ENCODE measurements at regions not wholly inside any gene's neighbourhood (a gene's known extent, or its start where the extent isn't known, plus 50 kb on each side); places are given as distances from the start of the nearest gene placed in this dataset.

- 43 to 49% (median 46%) methylated on average over 10 of the region's 10 CpGs for WGBS, 4 donors
- intact Hi-C loops (cut with DNase I) = loop anchor here in 2 of 10 donors (10.0 kb wide), 2 partner anchors 179 to 239 kb away; no protein-coding TSS in a partner anchor
- Histone ChIP-seq H3K27me3 (no peaks in the 10 kb centered on the region), H3K9me3 (no peaks in the 10 kb centered on the region), H3K36me3 (no peaks in the 10 kb centered on the region), H3K27ac (peak overlapping the region in 7 of 12 donors; percentile 10 to 73 (median 50)), H3K4me1 (peaks cover 0 to 35% (median 27%) of the 10 kb centered on the region in 12 donors), H3K4me3 (no peak overlapping the region)
- TF ChIP-seq CTCF (IDR thresholded peaks at IDR 0.05) (no peak), POLR2A (IDR thresholded peaks at IDR 0.05) (no peak)
- peak in 1 of 4 donors; percentile 61 for ATAC-seq
- no peak for DNase-seq
Observed at GRCh38 chr9:81375187-81376100, 313.9 kb downstream of the TLE1 start.

- Histone ChIP-seq H3K27me3 (no peaks in the 10 kb centered on the region), H3K36me3 (no peaks in the 10 kb centered on the region), H3K4me3 (no peak overlapping the region), H3K27ac (peak overlapping the region in 7 of 12 donors; percentile 13 to 73 (median 50)), H3K9me3 (no peaks in the 10 kb centered on the region), H3K4me1 (peaks cover 0 to 35% (median 27%) of the 10 kb centered on the region in 12 donors)
- peak in 3 of 4 donors; percentile 48 to 52 (median 49) for ATAC-seq
- peak in 3 of 5 donors; percentile 34 to 49 (median 36) for DNase-seq
- 55 to 63% (median 57%) methylated on average over 4 of the region's 4 CpGs for WGBS, 4 donors
- TF ChIP-seq CTCF (IDR thresholded peaks at IDR 0.05) = no peak
- TF ChIP-seq POLR2A (IDR thresholded peaks at IDR 0.05) = no peak
- intact Hi-C loops (cut with DNase I) = loop anchor here in 3 of 10 donors (5.0 to 10.0 kb wide), 3 partner anchors 180 to 240 kb away; no protein-coding TSS in a partner anchor
Observed at GRCh38 chr9:81374459-81375186, 314.7 kb downstream of the TLE1 start.

GRCh38 chr9:81373294-81373693 is 316.1 kb downstream of the TLE1 start:
- no peaks in the 10 kb centered on the region for H3K36me3 ChIP-seq
- intact Hi-C loops (cut with DNase I) = loop anchor here in 3 of 10 donors (5.0 to 10.0 kb wide), 3 partner anchors 182 to 242 kb away; no protein-coding TSS in a partner anchor
- H3K27ac ChIP-seq = peak overlapping the region in 9 of 12 donors; percentile 40 to 80 (median 55)
- WGBS, 4 donors = 57 to 68% (median 59%) methylated on average over 4 of the region's 4 CpGs
- ATAC-seq = peak; percentile 26 to 51 (median 32)
- H3K4me1 ChIP-seq = peaks cover 0 to 35% (median 27%) of the 10 kb centered on the region in 12 donors
- no peak for TF ChIP-seq CTCF (IDR thresholded peaks at IDR 0.05)
- no peak for TF ChIP-seq POLR2A (IDR thresholded peaks at IDR 0.05)
- peak; percentile 56 to 80 (median 68) for DNase-seq
- H3K4me3 ChIP-seq = no peak overlapping the region
- no peaks in the 10 kb centered on the region for H3K9me3 ChIP-seq
- no peaks in the 10 kb centered on the region for H3K27me3 ChIP-seq
